ENCODE measurements at regions not wholly inside any gene's neighbourhood (a gene's known extent, or its start where the extent isn't known, plus 50 kb on each side); places are given as distances from the start of the nearest gene placed in this dataset.

GRCh38 chr2:82508702-82509101, 1950.4 kb downstream of the SUCLG1 start:
- no peak for DNase-seq (ENCODE audit: low read depth)

DNA sequence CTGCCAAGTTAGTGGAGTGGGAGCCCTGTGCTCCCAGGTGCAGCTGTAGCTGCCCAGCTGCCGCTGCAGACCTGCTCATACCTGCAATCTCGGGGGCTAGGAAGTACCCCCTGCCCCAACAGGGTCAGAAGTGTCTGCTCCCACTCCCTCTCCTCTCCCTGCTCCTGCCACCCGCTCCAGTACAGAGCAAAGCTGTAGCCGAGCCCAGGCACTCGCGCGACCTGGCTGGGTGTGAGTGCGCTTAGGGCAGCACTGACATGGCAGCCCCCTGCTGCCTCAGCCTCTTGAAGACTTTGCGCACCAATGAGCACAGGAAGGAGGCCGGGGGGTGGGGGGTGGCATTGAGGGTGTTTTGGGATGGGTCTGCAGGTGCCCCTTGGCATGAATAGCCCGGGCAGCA, 1951.4 kb downstream of the SUCLG1 start:
- DNase-seq (ENCODE audit: low read depth), result no peak

GRCh38 chr2:82501217-82501616, 1957.9 kb downstream of the SUCLG1 start:
- no peak for DNase-seq (ENCODE audit: low read depth)

GRCh38 chr2:82498777-82499443, 1960.2 kb downstream of the SUCLG1 start:
- DNase-seq (ENCODE audit: low read depth), result no peak

DNA sequence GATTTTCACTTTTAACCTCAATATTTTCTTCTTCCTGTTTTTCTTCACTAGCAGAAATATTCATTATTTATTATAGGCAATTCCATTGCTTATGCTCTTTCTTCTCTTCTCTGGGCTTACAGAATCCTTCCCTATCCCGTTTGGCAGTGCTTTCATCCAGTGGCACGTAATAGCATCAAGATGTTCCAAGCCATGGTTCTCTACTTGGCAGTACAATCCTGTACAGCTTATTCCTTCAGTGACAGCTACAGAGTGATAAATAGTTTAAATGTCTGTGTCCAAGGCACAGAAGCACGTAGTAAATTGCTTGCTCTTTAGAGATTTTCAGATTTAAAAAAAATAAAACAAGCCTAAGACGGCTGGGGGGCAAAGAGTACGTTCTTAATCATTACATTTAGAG, 1964.3 kb downstream of the SUCLG1 start:
- DNase-seq (ENCODE audit: low read depth), result no peak

DNA sequence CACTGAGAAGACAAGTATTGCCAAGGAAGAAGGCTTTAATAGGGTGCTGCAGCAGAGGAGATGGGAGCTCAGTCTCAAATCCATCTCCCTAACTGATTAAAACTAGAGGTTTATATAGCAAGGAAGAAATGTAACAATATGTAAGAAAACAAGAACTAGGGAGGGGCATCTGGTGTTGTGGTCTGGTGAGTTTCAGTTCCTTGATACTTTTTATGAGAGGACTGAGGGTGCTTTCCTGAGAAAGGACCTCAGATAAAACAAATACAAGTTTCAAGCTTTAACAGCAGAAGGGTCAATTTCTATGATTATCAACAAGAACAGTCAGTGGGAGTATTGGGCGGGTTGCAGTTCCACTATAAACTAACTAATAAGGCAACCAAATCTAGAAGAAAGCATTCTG, 1967.5 kb downstream of the SUCLG1 start:
- no peak for DNase-seq (ENCODE audit: low read depth)

GRCh38 chr2:82487354-82487753, 1971.7 kb downstream of the SUCLG1 start:
- DNase-seq (ENCODE audit: low read depth), result no peak

GRCh38 chr2:82485701-82486100, 1973.4 kb downstream of the SUCLG1 start:
- no peak for DNase-seq (ENCODE audit: low read depth)

GRCh38 chr2:82481207-82481606, 1977.9 kb downstream of the SUCLG1 start:
- no peak for DNase-seq (ENCODE audit: low read depth)

DNA sequence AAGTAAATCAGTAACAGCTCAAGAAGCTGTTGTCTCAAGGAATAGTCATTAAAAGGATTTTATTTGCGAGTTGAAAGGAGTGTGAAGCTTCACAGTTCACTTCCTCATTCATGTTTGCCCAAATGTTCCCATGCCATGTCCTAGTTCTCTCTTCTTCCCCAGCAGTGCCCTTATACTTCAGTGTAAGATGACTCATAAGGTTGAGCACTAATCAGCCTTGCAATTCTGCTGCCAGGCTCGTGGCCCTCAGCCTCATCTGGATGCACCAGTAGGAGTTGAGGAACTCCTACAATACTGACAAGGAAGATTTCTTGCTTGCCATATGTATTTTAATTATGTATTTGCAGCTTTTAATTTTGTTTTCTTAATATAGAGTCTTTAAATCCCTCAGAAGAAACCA, 1980.4 kb downstream of the SUCLG1 start:
- no peak for DNase-seq (ENCODE audit: low read depth)

GRCh38 chr2:82476094-82476493, 1983.0 kb downstream of the SUCLG1 start:
- no peak for DNase-seq (ENCODE audit: low read depth)

- no peak for DNase-seq (ENCODE audit: low read depth)
Observed at GRCh38 chr2:82428251-82428650, 2030.8 kb downstream of the SUCLG1 start.

DNA sequence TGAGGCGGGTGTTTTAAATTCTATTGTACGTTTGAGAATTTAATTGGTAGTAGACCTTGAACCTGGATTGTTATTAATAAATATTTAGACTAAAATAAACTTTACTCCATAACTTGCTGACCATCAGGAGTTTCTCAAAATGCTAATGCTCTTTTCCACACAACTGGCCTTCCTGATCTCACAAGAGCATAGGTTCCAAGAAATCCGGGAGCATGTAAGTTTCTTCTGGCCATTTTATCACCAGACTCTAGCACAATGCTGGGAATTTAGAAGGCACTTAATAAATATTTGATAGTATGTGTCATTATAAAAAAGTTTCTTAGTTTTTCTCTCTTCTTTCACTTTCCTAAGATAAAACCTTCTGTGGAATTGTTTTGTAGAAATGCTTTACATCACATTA, 2047.1 kb downstream of the SUCLG1 start:
- DNase-seq (ENCODE audit: low read depth), result no peak

GRCh38 chr2:82411071-82411470, 2048.0 kb downstream of the SUCLG1 start:
- DNase-seq (ENCODE audit: low read depth), result no peak

DNA sequence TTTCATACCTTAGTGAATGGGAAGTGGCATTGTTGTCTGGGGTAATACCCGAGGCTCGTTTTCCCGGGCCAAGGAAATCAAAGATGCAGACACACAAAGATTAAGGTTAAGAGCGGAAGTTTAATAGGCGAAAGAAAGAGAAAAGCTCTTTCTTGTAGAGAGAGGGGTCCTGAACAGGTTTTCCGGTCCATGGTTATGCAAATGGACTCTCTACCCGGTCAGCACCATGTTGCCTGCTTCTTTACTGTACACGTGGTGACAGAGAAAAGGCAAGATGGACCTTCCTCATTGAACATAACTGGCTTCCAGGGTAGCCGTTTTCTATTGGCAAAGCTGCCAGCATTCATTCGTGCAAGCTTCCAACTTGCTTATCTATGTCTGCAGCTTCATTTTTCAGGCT, 2063.5 kb downstream of the SUCLG1 start:
- no peak for DNase-seq (ENCODE audit: low read depth)

GRCh38 chr2:82391386-82391785, 2067.7 kb downstream of the SUCLG1 start:
- DNase-seq (ENCODE audit: low read depth), result no peak

GRCh38 chr2:82355622-82356021, 2051.1 kb upstream of the LRRTM1 start:
- no peak for DNase-seq (ENCODE audit: low read depth)

GRCh38 chr2:82345910-82346309, 2041.4 kb upstream of the LRRTM1 start:
- no peak for DNase-seq (ENCODE audit: low read depth)

DNA sequence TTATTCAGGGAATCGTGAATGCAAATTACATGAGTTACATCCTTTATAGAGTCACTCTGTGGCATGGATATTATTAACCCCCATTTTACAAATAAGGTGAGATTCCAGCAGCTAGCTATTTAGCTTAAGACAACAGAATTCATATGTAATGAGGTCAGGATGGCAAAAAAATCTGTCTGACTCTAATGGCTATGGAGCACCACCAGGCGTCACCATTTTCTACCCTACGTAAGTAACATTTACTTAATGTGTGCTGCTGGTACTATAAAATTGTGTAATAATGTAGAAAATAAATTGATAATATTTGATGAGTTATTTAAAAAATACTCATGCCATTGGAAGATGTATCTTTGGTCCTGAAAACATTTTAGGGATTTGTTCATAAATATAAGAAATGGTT, 2040.1 kb upstream of the LRRTM1 start:
- peak; percentile 7 for DNase-seq (ENCODE audit: low read depth)

DNA sequence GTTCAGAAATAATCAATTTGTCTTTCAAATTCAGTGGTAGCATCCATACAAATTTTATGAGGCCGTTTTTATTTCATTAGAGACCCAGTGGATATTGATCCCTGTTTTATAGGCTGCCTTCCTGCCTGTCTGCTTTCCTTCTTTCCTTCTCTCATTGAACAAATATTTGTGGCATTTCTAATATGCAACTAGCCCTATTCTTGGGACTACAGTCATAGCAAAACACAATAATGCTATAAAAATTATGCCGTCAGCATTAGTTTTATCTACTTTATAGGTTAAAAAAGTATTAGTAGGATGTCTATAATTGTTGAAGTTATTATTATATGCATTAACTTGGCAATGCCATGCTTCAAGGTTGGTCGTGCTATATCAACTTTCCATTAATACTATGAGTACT, 2037.8 kb upstream of the LRRTM1 start:
- no peak for DNase-seq (ENCODE audit: low read depth)

DNA sequence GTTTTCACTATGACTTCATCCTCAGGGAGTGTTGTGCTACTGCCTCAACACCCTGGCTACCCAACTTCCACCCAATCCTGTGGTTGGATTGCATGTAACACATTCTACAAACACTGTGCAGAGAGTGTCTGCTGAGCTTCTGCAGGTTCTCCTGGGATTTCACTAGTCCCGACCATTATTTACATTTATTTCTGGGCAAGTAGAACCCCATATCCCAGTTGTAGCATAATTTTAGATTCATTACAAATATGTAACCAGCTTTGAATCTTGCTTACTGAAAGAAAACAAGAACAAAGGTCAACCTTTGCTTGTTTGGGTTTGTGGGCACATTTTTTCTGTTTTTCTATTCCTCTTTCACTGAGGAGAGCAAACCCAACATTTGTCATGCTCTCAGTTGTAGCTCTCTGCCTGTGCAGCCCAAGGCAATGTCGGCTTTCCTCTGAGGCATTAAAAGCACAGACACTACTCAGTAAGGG, 2036.1 kb upstream of the LRRTM1 start:
- DNase-seq (ENCODE audit: low read depth), result no peak

- no peak for DNase-seq (ENCODE audit: low read depth)
Observed at GRCh38 chr2:82339805-82340204, 2035.3 kb upstream of the LRRTM1 start.

GRCh38 chr2:82333697-82334096, 2029.1 kb upstream of the LRRTM1 start:
- no peak for DNase-seq (ENCODE audit: low read depth)

- no peak for DNase-seq (ENCODE audit: low read depth)
Observed at GRCh38 chr2:82330155-82330554, 2025.6 kb upstream of the LRRTM1 start.

All from amniotic epithelial cell (primary cell).